ENCODE measurements at regions not wholly inside any gene's neighbourhood (a gene's known extent, or its start where the extent isn't known, plus 50 kb on each side); places are given as distances from the start of the nearest gene placed in this dataset.

DNA sequence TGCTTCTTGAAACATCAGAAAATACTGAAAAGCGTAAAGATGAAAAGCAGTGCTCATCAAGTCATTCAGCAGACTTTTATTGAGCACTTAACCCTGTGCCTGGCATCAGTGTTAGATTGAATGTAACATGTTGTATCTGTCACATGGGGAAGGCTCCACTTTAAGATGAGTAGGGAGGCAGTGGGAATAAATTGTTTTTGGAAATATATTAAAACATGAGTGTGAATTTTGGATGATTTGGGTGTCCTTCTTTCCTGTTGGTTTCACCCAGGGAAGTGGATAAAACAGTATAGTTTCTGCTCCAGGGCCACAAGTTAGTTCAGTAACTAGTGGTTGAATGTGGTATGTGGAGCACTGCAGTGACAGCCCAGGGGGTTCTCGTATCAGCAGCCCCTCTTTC is 301.4 kb upstream of the TPM1 start:
- TF ChIP-seq, protein P1, sequence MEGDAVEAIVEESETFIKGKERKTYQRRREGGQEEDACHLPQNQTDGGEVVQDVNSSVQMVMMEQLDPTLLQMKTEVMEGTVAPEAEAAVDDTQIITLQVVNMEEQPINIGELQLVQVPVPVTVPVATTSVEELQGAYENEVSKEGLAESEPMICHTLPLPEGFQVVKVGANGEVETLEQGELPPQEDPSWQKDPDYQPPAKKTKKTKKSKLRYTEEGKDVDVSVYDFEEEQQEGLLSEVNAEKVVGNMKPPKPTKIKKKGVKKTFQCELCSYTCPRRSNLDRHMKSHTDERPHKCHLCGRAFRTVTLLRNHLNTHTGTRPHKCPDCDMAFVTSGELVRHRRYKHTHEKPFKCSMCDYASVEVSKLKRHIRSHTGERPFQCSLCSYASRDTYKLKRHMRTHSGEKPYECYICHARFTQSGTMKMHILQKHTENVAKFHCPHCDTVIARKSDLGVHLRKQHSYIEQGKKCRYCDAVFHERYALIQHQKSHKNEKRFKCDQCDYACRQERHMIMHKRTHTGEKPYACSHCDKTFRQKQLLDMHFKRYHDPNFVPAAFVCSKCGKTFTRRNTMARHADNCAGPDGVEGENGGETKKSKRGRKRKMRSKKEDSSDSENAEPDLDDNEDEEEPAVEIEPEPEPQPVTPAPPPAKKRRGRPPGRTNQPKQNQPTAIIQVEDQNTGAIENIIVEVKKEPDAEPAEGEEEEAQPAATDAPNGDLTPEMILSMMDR (conservative IDR thresholded peaks at IDR 0.05): no peak
- no peak for TF ChIP-seq ZFX (IDR thresholded peaks at IDR 0.05)
